GM21360 (cell line): ENCODE measurements at regions not wholly inside any gene's neighbourhood (a gene's known extent, or its start where the extent isn't known, plus 50 kb on each side); places are given as distances from the start of the nearest gene placed in this dataset.
"Not testable (repeated sequence)": the region's sequence is repeated elsewhere in the genome, so short reads cannot be mapped to it uniquely, and the experiment has no call there.

Experiments
- ATAC-seq: cut with Tn5 transposase; IDR thresholded peaks from one replicate; pipeline ENCODE4 v1.9.1; 2021; ENCODE audit warnings: mild to moderate bottlenecking, moderate library complexity; ENCODE audit not compliant: unreplicated experiment

DNA sequence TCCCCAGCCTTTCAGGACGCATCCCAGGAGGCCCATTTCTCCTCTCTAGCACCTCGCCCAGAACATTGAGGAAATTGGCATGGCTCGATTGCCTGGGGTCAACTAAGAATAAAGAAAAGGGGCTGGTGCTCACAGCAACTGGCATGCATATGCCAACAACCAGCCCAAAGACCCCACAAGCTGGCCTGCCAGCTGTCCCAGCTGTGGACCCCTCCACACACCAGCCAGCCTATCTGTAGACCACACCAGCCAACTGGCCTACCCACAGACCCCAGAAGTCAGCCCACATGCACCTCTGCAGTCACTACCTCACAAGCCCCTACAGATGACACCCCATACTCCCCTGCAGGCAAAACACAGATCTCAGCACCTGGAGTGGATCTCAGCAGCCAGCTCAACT, 123.8 kb upstream of the ID2 start:
- no peak for ATAC-seq

GRCh38 chr2:8558956-8559355, 122.9 kb upstream of the ID2 start:
- ATAC-seq, result no peak

DNA sequence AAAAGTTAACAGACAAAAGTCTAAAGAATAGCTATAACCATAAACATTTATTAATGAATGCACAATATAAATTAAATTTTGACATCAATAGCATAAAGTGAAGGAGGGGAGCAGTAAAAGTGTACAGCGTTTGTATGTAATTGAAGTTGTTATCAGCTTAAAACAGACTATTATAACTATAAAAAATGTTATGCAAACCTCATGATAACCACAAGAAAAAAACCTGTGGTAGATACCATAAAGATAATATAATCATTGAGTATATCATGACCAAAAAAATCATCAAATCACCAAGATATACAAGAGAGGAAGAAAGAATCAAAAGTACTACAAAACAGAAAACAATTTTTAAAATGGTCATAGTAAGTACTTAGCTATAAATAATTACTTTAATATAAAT, 122.1 kb upstream of the ID2 start:
- ATAC-seq, result no peak

GRCh38 chr2:8561692-8562091, 120.2 kb upstream of the ID2 start:
- ATAC-seq, result not testable (repeated sequence)

DNA sequence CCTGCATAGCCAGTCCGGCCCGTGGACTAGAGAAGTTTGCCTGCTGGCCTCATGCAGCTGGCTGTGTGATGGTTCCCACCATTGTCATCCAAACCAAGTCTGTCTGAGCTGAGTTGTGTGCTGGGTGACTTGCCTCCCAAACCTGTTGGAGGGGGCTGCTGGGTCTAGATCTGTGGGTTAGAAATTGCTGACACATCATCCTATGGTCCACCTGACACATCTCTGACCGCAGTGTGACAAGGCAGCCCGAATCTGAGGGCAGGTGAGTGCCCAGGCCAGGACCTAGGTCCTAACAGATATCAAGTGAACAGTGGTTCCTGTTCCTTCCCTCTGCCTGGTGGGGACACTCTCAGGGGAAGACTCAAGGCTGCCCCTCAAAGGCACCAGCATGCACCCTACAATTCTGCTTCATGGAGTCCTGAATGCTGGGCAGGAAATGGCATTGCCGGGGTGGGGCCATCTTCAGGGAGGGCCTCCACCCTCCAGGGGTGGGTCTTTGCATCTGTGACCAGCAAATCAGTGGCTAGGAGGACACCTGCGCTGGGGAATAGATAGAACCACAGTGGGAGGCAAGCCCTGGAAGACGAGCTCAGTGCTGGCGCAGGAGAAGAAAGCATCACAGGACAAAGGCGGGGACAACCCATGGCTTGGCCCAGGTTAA, 117.9 kb upstream of the ID2 start:
- no peak for ATAC-seq

GRCh38 chr2:8564475-8564874, 117.4 kb upstream of the ID2 start:
- no peak for ATAC-seq

GRCh38 chr2:8565399-8566154, 116.3 kb upstream of the ID2 start:
- no peak for ATAC-seq

DNA sequence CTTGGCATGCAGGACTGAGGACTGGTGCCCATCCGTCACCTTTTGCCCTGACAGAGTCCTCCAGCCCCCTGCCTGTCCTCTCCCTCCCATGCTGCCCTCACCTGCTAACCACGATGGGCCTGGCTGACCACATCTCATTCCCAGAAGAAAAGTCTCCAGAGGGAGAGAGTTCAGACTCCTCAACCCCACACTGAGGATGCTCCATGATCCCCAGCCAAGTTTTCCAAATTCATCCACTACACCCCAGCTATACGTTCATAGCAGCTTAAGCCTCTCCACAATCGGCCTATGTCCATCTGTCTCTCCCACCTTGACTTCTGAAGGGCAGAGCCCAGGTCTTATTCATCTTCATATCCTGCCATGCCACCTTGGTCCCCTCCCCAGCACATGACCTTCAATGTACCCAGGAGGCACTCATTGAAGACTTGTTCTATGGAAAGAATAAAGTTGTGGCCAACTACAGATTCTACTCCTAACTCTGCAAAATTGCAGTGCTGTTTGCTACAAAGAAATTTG, 115.6 kb upstream of the ID2 start:
- no peak for ATAC-seq

DNA sequence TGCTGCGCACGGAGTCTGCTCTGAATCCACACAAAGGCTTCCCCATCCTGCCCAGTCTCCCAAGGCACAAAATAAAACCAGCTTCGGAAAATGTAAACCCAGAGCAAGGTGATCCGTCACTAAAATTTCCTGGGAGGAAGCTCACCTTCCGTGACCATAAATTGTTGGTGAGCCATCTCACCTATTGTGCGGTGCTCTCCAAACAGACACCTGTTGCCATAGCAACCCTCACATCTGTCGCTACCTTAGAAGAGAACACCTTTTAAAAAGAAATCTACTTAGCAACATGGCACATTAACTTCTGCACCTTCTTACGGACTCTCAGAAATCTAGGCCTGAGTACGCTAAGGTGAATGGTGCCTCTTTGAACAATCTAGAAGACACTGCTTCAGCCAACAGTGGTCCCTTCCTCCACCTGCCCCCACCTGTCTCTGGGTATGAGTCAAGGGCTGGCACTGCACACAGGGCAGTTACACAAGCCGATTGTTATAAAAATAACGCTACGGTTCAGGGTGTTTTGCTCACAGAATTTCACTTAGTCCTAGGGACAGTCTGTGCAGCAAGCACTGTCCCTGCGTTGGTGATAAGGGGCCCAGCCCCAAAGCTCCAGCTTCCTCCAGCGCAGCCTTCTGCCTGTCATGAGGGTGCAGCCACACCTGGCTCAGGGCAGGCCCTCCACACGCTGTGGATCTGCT, 114.9 kb upstream of the ID2 start:
- no peak for ATAC-seq

- ATAC-seq, result no peak
These were observed 114.2 kb upstream of the ID2 start for GRCh38 chr2:8567469-8568260.

- no peak for ATAC-seq
These were observed 113.1 kb upstream of the ID2 start for GRCh38 chr2:8568543-8569302.

DNA sequence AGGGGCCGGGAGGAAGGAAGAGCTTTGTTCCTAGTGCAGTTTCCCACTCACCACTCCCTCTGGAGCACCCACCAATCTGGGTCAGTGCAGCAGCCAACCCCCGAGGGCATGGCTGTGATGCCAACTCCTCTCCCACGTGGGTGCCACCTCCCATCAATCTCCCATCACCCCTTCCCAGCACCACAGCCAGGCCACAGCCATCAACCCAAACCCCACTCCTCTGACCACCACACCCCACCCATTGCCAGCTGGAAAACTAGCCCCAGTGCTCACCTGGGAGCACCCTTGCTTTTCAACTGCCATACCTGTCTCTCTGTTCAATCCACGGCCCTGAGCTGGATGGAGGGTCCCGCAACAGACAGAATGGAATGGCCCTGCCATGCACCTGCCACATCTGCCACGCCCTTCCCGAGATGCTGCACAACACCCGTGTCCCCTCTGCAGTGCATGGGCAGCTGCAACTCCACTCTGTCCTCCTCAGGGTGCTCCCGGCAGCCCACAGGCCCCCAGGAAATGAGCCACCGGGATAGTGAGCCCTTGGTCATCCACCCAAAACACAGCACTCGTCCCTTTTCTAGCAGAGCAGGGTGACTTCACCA, 112.4 kb upstream of the ID2 start:
- ATAC-seq, result no peak

- no peak for ATAC-seq
These were observed 111.2 kb upstream of the ID2 start for GRCh38 chr2:8570637-8571036.

DNA sequence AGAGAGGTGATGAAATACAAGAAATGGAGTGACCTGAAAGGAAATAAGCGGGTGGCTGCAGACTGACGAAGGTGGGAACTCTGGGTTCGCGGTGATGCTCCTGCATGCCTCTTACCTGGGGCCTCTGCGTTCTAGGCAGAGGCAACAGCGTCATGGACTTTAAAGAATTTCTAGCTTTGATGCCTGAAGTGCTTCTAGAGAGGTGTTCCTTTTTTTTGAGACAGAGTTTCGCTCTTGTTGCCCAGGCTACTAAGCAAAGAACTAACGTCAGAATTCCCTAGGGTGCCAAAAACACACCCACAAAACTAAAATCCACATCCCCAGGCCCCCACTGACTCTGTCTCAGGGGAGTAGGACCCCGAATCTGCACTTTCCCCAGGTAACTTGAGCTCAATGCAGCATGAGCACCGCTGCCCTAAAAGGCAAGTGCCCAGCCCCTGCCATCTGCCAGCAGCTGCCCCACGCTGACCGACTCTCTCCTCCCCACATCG, 110.5 kb upstream of the ID2 start:
- ATAC-seq, result no peak

- no peak for ATAC-seq
These were observed 109.9 kb upstream of the ID2 start for GRCh38 chr2:8571792-8572499.

- no peak for ATAC-seq
These were observed 109.1 kb upstream of the ID2 start for GRCh38 chr2:8572712-8573233.

GRCh38 chr2:8573234-8573941, 108.5 kb upstream of the ID2 start:
- ATAC-seq, result no peak

DNA sequence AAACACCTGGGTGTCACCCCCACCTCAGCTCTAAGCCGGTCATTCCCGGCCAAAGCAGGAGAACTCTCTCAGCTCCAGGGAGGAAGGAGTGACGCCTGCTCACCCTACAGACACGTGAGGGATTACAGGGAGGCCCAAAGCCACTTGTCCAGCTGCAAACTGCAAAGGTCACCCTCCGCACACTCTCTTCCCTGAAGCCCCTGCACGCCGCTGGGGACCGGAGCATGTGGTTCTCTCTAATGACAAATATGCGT, 108.0 kb upstream of the ID2 start:
- ATAC-seq, result no peak
